Liver (tissue), 8 donors: ENCODE measurements at regions not wholly inside any gene's neighbourhood (a gene's known extent, or its start where the extent isn't known, plus 50 kb on each side); places are given as distances from the start of the nearest gene placed in this dataset.

Experiments used
- DNase-seq: peaks from one replicate; pipeline ENCODE4 v3.0.0-alpha.2; 2017; ENCODE audit warnings: low spot score
- H3K27ac ChIP-seq, 2 donors: one replicate each; pipeline ENCODE4 v1.7.0; 2013; ENCODE audit warnings: inconsistent platforms in 2 of 2, low read length in 2 of 2, control low read depth in 1 of 2, low read depth in 1 of 2, mild to moderate bottlenecking in 1 of 2
- H3K27me3 ChIP-seq, 4 donors: one replicate each; pipeline versions ENCODE4 v1.6.1 to v1.7.0; 2013; ENCODE audit warnings: low read length in 3 of 4, inconsistent platforms in 1 of 4, mild to moderate bottlenecking in 1 of 4, moderate library complexity in 1 of 4; ENCODE audit not compliant: control insufficient read depth in 4 of 4, insufficient read depth in 4 of 4
- H3K36me3 ChIP-seq, 4 donors: one replicate each; pipeline versions ENCODE4 v1.6.1 to v1.7.0; 2013; ENCODE audit warnings: low read length in 3 of 4, mild to moderate bottlenecking in 3 of 4, low read depth in 1 of 4, moderate library complexity in 1 of 4; ENCODE audit not compliant: control insufficient read depth in 4 of 4, insufficient read depth in 3 of 4
- H3K4me1 ChIP-seq, 4 donors: one replicate each; pipeline versions ENCODE4 v1.6.1 to v1.7.0; 2013; ENCODE audit warnings: low read length in 3 of 4, mild to moderate bottlenecking in 3 of 4, moderate library complexity in 1 of 4; ENCODE audit not compliant: control insufficient read depth in 4 of 4, insufficient read depth in 4 of 4
- H3K4me3 ChIP-seq, 3 donors: one replicate each; pipeline versions ENCODE4 v1.6.1 to v1.7.0; 2013; ENCODE audit warnings: low read length in 3 of 3, control low read depth in 1 of 3, low read depth in 1 of 3, mild to moderate bottlenecking in 1 of 3
- H3K9ac ChIP-seq, 2 donors: one replicate each; pipeline ENCODE4 v1.7.0; 2013; ENCODE audit warnings: low read length in 2 of 2, mild to moderate bottlenecking in 2 of 2, moderate library complexity in 2 of 2, control low read depth in 1 of 2, low read depth in 1 of 2
- H3K9me3 ChIP-seq, 4 donors: one replicate each; pipeline versions ENCODE4 v1.6.1 to v1.7.0; 2013; ENCODE audit warnings: low read length in 3 of 4; ENCODE audit not compliant: control insufficient read depth in 4 of 4
- ATF3 ChIP-seq: IDR thresholded peaks from 2 replicates; pipeline ENCODE4 v1.6.1; 2016; ENCODE audit warnings: antibody characterized with exemption
- CTCF ChIP-seq: fragments of 150-350 bp; IDR thresholded peaks from 2 replicates; pipeline ENCODE4 v1.5.1; 2017; ENCODE audit warnings: improper control_type of control experiment, low read depth, low read length; ENCODE audit not compliant: missing input control
- EGR1 ChIP-seq, 2 donors: IDR thresholded peaks; 2 replicates each; pipeline ENCODE4 v1.6.1; 2016 to 2018; ENCODE audit warnings: antibody characterized with exemption in 2 of 2, low read depth in 2 of 2
- FOXA1 ChIP-seq: IDR thresholded peaks from 2 replicates; pipeline ENCODE4 v1.6.1; 2016; ENCODE audit warnings: antibody characterized with exemption
- FOXA2 ChIP-seq: IDR thresholded peaks from 2 replicates; pipeline ENCODE4 v1.6.1; 2016; ENCODE audit warnings: antibody characterized with exemption
- GABPA ChIP-seq, 2 donors: IDR thresholded peaks in 1 of 2; conservative IDR thresholded peaks in 1 of 2; 2 replicates each; pipeline ENCODE4 v1.6.1; 2016; ENCODE audit warnings: antibody characterized with exemption in 2 of 2, mild to moderate bottlenecking in 1 of 2, moderate library complexity in 1 of 2
- HNF4A ChIP-seq, 2 donors: conservative IDR thresholded peaks; 2 replicates each; pipeline ENCODE4 v1.6.1; 2016; ENCODE audit warnings: antibody characterized with exemption in 2 of 2, mild to moderate bottlenecking in 2 of 2
- HNF4G ChIP-seq: IDR thresholded peaks from 2 replicates; pipeline ENCODE4 v1.6.1; 2016; ENCODE audit warnings: antibody characterized with exemption
- JUND ChIP-seq, 2 donors: IDR thresholded peaks; 2 replicates each; pipeline ENCODE4 v1.6.1; 2016; ENCODE audit warnings: antibody characterized with exemption in 2 of 2
- MAX ChIP-seq: IDR thresholded peaks from 2 replicates; pipeline ENCODE4 v1.6.1; 2016; ENCODE audit warnings: antibody characterized with exemption
- NR2F2 ChIP-seq: IDR thresholded peaks from 2 replicates; pipeline ENCODE4 v1.6.1; 2016; ENCODE audit warnings: antibody characterized with exemption
- RAD21 ChIP-seq, 2 donors: IDR thresholded peaks; 2 replicates each; pipeline ENCODE4 v1.6.1; 2016; ENCODE audit warnings: antibody characterized with exemption in 2 of 2, mild to moderate bottlenecking in 2 of 2
- REST ChIP-seq: IDR thresholded peaks from 2 replicates; pipeline ENCODE4 v1.6.1; 2016; ENCODE audit warnings: antibody characterized with exemption, mild to moderate bottlenecking
- RXRA ChIP-seq, 2 donors: IDR thresholded peaks; 2 replicates each; pipeline ENCODE4 v1.6.1; 2017 to 2018; ENCODE audit warnings: antibody characterized with exemption in 2 of 2, mild to moderate bottlenecking in 1 of 2
- SP1 ChIP-seq: IDR thresholded peaks from 2 replicates; pipeline ENCODE4 v1.6.1; 2018; ENCODE audit warnings: antibody characterized with exemption, mild to moderate bottlenecking
- TAF1 ChIP-seq: conservative IDR thresholded peaks from 2 replicates; pipeline ENCODE4 v1.6.1; 2016; ENCODE audit warnings: antibody characterized with exemption, mild to moderate bottlenecking
- YY1 ChIP-seq: IDR thresholded peaks from 2 replicates; pipeline ENCODE4 v1.6.1; 2016; ENCODE audit warnings: antibody characterized with exemption, mild to moderate bottlenecking
- ZBTB33 ChIP-seq: IDR thresholded peaks from 2 replicates; pipeline ENCODE4 v1.6.1; 2016; ENCODE audit warnings: antibody characterized with exemption
- WGBS: extraction: QIAGEN DNeasy Blood & Tissue Kit; methylation state at CpG from one replicate; pipeline ENCODE4 v1.1.7; 2013; 5-methylcytosine and 5-hydroxymethylcytosine counted together
- donor health status: healthy.
- donor health status: healthy.
- donor health status: healthy.
- donor health status: healthy.
- donor health status: healthy.

GRCh38 chr12:77299910-77300669 lies 234.7 kb upstream of the E2F7 start:
- DNase-seq = no peak
- H3K9ac ChIP-seq = no peak overlapping the region
- H3K4me3 ChIP-seq = no peak overlapping the region
- peaks cover 0 to 6% (median under 1%) of the 10 kb centered on the region in 4 donors for H3K4me1 ChIP-seq
- H3K27ac ChIP-seq = no peak overlapping the region
- no peaks in the 10 kb centered on the region for H3K36me3 ChIP-seq
- no peaks in the 10 kb centered on the region for H3K27me3 ChIP-seq
- 87% methylated on average over 4 of the region's 4 CpGs for WGBS
- TF ChIP-seq RXRA (IDR thresholded peaks at IDR 0.05) (no peak), REST (no peak), YY1 (no peak), NR2F2 (no peak), EGR1 (IDR thresholded peaks at IDR 0.05; ENCODE audit: low read depth in 2 of 2) (no peak), HNF4A (conservative IDR thresholded peaks at IDR 0.05) (no peak), CTCF (no peak), FOXA2 (no peak), TAF1 (no peak), JUND (IDR thresholded peaks at IDR 0.05) (no peak), ZBTB33 (no peak), HNF4G (no peak), SP1 (no peak), RAD21 (IDR thresholded peaks at IDR 0.05) (no peak), FOXA1 (no peak), MAX (no peak), GABPA (IDR thresholded peaks at IDR 0.05 in 1 of 2, conservative IDR thresholded peaks at IDR 0.05 in 1 of 2) (no peak), ATF3 (no peak)
- no peaks in the 10 kb centered on the region for H3K9me3 ChIP-seq
